Glomerular visceral epithelial cell (primary cell): ENCODE measurements at regions not wholly inside any gene's neighbourhood (a gene's known extent, or its start where the extent isn't known, plus 50 kb on each side); places are given as distances from the start of the nearest gene placed in this dataset.
"Not testable (repeated sequence)": the region's sequence is repeated elsewhere in the genome, so short reads cannot be mapped to it uniquely, and the experiment has no call there.

ENCODE experiments used
- DNase-seq: peaks from one replicate; pipeline ENCODE4 v3.0.0-alpha.2; 2016; ENCODE audit errors: extremely low spot score

DNA sequence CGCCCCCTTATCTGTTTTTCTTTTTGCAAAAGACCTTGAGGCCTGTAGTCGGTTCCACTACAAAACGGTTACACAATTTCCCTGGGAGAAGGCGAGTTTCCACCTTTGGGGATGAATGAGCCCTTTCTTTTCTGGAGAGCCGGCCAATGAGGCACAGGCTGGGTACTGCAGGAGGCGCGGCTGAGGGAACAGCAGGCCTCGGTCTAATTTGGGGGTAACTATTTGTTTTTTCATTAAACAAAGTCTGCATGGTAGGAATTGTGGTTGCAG is 129.2 kb downstream of the MYCN start:
- no peak for DNase-seq

DNA sequence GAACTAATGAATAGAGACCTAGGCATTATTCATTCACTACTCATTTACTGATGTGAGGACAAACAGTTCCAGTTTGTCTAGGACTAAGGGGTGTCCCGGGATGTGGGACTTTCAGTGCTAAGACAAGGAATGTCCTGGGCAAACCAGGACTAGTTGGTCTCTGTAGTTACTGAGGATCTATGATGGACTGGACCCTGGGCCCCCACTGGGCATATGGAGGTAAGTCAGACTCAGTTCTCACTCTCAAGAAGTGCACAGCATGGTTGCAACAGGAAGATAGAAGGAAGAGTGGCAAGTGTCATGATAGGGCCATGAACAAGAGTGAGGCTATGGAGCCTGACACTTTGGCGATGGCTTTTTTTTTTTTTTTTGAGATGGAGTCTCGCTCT is 128.2 kb downstream of the MYCN start:
- DNase-seq, result no peak

DNA sequence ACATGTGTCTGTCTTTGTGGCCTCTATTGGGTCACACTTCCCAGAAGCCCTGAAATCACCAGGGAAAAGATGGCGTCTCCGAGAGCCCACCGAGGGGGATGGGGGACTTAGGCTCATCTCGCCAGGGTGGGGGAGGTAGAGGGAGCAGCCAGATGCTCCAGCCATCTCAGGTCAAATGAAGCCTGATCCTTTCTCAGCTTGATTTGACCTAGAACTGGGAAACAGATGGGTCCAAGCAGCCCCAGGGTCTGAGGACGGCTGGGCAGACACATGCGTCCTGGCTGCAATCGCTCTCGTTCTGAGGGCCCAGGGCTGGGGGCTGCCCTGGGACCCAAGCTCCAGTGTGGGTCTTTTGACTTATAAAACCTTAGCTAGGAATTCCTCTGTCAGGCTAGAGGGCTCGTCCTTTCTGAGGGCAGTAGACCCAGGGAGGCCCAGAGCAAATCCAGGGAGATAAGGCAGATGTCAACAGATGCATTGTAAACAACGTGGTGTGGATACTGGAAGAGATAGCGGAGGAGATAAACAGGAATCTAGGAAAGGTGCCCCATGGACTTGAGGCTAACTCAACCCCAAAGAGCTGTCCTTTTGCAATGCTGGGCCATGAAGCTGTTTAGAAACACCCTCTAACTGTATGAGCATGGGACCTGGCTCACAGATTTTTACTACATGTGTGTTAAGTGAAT is 127.7 kb downstream of the MYCN start:
- no peak for DNase-seq

DNA sequence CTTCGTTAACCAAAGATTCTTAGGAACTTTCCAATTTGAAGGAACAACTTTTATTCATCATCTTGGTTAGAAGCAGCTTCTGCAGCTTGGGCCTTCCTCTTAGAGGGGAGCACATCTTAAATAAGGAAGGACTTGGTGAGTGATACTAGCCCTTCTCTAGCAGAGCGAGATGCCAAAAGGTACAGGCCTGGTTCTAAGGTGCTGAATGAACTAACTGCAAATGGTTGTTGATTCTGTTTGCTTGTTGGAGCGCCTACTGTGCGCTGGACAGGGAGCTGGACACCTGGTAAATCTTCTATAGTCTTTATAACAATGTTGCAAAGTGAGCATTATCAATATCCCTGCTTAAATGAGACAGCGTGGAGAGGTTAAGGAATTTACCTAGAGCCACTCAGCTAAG is 127.1 kb downstream of the MYCN start:
- DNase-seq, result no peak

DNA sequence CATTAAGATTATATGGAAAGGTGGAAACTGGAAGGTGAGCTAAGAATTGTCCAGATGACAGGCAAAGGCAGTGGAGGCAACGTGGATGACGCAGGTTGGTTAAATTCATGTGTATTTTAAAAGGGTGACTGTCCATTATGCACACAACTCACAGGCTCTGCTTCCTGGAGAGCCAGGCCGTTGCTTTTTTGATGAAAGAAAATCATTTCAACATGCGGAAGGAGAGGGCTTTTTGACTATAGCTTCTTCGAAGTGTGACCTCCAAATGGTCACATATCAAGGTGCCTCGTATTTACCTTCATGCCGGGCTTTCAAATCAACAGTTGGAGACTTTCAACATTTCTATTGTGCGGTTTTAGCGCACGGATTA is 126.7 kb downstream of the MYCN start:
- no peak for DNase-seq

DNA sequence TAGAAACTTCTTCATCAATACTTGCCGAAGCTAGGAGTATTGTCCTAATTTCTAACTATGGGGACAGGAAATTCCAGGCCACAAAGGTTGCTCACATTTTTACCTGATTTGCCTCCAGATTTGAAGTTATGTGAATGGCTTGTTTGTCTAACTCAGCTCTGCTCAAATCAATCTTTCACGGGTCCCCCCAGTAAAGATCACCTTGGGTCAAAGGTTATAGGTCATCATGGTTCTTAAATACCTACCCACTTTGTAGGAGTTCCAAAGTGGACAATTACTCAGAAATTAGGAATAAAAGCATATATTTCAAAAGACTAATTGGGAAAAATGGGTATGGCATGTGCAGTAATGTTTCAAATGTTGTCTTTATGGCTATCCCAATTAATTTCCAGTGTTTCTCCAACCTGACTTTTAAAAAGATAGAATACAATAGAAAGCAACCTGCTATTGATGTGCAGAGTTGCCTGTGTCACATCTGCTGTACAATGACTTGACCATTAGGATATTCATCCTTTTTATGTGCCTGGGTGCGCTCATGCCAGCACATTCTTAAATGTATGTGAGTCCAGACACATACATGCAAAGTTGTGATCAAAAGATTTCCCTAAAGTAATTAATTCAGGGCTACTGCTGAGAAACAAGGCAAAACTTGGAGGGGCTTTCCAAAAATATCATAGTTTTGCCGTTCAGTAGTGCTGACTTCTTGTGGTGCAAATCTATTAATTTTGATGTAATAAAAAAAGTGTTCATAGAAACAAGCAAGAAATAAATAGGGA is 126.1 kb downstream of the MYCN start:
- no peak for DNase-seq

DNA sequence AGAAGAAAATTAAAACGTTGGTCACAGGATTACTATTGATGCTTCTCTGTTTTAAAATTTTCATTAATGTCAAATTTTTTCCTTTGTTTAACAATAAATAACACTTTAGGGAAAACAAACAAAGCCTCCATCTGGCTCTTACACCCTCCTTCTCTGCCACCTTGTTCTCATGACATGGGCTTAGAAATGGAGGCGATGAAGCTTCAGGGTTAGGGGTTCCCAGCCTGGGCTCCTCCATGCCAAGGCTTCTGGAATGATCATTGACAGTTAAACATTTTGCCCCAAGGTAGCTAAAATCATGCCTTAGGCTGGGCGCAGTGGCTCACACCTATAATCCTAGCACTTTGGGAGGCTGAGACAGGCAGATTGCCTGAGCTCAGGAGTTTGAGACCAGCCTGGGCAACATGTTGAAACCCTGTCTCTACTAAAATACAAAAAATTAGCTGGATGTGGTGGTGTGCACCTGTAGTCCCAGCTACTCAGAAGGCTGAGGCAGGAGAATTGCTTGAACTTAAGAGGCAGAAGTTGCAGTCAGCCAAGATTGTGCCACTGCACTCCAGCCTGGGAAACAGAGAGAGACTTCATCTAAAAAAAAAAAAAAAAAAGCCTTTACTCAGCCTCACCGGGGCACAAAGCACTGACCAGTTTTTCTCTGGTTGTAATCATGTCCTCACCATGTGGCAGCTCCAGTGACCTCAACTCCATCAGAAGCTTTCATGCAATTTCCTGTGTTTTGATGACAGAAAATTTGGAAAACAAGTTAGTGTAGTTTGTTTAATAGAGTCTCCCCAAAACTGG is 125.1 kb downstream of the MYCN start:
- not testable (repeated sequence) for DNase-seq

DNA sequence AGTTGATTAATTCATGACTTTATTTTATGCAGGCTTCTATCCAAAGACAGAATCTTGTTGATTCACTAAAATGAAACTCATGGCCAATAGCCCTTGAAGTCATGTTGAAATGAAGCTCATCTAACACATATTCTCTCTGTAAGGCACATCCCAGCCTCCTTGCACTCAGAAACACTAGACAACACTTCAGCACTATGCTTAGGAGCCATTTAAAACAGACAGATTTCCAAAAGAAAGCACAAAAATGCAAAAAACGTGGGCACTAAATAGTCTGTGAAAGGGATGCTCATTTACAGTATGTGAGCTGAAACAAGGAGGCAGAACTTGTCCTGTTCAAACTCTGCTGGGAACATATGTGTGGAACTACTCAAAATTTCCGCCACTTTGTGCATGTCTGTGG is 124.4 kb downstream of the MYCN start:
- DNase-seq, result no peak

DNA sequence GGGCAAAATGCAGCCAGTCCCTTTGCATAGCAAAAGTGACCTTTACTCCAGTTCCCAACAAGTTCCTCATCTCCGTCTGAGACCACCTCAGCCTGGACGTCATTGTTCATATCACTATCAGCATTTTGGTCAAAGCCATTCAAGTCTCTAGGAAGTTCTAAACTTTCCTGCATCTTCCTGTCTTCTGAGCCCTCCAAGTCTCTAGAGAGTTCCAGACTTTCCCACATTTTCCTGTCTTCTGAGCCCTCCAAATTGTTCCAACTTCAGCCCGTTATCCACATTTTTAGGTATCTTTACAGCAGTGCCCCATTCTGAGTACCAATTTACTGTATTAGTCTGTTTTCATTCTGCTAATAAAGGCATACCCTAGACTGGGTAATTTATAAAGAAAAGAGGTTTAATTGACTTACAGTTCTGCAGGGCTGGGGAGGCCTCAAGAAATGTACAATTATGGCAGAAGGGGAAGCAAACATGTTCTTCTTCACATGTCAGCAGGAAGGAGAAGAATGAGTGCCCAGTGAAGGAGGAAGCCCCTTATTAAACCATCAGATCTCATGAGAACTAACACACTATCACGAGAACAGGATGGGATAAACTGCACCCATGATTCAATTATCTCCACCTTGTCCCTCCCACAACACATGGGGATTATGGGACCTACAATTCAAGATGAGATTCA is 123.7 kb downstream of the MYCN start:
- no peak for DNase-seq

DNA sequence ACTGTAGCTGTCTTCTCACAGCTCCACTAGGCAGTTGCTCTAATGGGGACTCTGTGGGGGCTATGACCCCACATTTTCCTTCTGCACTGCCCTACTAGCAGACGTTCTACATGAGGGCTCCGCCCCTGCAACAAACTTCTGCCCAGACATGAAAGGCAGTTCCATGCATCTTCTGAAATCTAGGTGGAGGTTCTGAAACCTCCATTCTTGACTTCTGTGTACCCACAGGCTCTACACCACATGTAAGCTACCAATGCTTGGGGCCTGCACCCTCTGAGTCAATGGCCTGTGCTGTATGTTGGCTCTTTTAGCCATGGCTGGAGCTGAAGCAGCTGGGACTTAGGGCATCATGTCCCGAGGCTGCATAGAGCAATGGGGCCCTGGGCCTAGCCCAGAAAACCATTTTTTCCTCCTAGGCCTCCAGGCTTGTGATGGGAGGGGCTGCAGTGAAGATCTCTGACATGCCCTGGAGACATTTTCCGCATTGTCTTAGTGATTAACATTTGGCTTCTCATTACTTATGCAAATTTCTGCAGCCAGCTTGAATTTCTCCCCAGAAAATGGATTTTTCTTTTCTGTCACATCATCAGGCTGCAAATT is 123.0 kb downstream of the MYCN start:
- no peak for DNase-seq

DNA sequence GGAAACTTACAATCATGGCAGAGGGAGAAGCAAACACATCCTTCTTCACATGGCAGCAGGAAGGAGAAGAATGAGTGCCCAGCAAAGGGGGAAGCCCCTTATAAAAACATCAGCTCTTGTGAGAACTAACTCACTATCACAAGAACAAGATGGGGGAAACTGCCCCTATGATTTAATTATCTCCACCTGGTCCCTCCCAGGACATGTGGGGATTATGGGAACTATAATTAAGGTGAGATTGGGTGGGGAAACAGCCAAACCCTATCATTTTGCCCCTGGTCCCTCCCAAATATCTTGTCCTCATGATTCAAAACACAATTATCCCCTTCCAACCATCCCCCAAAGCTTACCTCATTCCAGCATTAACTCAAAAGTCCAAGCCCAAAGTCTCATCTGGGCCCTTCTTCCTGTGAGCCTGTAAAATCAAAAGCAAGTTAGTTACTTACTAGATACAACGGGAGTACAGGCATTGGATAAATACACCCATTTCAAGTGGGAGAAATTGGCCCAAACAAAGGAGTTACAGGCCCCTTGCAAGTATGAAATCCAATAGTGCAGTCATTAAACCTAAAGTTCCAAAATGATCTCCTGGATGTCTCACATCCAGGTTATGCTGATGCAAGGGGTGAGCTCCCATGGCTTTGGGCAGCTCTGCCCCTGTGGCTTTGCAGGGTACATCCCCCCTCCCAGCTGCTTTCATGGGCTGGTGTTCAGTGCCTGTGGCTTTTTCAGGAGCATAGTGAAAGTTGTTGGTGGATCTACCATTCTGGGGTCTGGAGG is 122.3 kb downstream of the MYCN start:
- no peak for DNase-seq

DNA sequence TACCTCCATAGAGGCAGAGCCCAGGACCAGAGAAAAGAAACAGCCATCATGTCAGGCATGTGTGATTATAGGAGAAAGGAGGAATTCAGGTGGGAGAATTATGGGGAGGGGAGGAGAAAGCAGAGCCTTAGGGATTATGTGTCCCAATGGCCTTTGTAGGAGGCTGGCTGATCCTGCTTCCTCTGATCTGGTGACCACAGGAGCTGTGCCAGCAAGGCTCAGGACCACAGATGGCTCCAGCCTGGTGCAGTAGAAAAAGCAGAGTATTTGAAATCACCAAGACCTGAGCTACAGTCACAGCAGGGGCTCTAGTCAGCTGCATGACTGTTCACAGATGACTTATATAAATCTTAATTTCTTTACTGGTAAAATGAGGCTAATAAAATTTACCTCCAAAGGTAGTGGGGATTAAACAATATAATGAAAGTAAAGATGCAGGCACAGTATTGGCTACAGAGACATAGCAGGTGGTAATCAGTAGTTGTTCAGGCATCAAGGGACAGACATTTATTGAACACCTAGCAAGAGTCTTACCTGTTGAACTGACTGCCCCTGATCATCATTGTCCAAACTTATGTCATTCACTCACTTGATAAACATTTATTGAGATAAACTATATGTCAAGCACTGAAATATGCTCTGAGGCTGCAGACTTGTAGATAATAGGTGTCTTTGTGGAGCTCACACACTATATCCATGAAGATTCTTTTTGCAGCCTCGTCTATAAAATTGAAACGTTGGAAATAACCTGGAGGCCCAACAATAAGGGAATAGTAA is 121.3 kb downstream of the MYCN start:
- DNase-seq, result no peak

DNA sequence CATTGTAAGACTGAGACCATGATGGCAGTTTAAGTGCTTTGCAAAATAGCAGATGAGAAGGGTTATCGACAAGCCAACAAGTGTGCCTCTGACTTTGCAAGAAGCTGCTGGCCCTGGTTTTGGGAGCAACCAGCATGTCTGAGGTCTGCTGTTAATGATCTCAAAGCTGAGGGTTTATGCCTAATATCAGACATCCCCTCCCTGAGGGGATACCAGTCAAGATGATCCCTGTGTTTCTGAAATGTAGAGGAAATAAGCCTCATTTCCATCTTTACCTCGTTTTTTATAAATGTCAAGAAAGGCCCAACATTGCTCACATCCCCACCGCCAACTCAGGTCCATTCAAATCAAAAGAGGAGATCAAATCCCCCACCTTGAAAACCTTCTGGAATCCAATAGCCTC is 120.6 kb downstream of the MYCN start:
- DNase-seq, result no peak

DNA sequence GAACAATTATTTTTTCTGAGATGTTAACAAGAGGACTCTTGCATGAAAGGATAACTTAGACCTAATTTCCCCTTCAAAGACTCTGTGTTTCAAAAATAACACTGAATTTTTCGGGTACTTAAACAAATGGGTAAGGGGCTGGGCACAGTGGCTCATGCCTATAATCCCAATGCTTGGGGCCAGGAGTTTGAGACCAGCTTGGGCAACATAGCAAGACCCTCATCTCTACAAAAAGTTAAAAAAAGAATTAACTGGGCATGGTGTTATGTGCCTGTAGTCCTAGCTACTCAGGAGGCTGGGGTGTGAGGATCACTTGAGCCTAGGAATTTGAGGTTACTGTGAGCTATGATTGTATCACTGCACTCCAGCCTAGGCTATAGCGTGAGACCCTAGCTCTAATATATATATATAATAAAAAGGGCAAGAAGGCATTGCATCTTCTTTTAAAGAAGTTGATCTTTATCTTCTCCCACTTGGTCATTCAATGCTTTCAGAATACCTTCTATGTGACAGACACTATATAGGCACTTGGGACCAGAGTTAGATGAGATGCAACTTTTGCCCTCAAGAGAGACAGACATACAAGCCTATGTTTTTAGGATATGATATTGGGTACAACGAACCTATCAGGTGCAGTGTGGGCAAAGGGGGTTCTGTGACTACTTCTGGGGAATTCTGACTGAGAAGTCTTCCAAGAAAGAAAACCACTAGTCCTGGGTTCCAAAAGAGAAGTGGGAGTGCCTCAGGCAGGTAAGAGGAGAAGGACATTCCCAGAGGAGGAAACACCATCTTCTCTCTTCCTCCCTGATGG is 120.0 kb downstream of the MYCN start:
- DNase-seq, result no peak

DNA sequence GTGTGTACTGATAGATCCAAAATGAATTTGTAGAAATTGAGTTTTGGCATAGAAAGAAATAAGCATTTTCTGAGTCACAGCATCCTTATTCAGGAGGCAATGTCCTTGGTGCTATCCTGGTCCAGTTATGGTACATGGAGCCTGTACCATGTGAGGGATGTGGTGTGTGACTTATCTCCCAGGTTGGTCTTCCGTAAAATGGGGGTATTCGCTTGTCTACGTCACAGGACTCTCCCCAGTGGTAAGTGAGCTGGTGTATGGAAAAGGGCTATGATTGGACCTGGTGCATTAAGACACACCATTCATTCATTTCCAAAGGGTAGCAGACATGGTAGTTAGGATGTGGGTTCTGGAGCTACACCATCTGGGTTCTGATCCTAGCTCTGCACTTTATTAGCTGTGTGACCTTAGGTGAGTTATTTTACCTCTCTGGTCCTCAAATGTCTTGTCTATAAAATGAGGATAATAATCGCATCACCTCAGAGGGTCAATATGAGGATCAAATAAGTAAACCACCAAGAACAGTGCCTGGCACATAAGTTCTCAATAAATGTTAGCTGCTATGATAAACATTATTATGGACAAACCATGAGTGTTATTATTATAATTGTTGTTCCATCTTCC is 119.2 kb downstream of the MYCN start:
- no peak for DNase-seq

DNA sequence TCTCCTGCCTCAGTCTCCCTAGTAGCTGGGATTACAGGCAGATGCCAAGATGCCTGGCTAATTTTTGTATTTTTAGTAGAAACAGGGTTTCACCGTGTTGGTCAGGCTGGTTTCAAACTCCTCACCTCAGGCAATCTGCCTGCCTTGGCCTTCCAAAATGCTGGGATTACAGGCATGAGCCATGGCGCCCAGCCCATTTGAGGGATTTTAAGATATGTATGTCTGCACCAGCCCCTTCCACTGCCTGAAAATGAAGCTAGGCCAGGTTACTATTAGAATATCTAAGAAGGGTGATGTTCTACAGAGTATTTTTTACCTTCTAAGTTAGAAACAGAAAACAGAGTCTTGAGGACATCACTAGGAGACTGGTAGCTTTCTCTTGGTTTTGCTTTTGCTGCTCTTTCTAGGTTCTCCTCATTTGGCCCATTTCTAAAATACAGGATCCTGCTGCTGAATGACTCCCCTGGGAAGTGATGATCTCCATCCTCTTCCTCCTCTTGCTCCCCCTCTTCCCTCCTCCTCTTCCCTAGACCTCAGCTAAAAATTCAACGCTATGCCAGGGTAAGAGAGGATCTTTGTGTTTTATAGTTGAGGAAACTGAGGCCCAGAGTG is 118.5 kb downstream of the MYCN start:
- DNase-seq, result no peak

DNA sequence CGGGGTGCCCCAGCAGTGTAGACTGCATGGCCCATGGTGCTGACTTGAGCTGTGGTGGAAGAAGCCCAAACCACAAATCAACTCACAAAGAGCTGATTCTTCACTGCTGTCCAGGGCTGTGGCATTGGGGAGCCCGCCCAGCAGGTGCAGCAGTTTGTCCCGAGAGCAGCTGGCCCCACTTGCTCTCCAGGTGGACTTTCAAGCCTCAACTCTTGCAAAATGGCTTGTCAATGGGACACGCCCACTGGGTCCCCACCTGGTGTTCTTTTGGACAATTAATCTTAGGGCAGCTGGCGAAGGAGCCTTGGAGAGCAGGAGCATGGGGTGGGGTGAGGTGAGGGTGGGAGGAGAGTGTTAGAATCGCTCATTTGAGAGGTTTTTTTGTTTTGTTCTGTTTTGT is 117.9 kb downstream of the MYCN start:
- no peak for DNase-seq

DNA sequence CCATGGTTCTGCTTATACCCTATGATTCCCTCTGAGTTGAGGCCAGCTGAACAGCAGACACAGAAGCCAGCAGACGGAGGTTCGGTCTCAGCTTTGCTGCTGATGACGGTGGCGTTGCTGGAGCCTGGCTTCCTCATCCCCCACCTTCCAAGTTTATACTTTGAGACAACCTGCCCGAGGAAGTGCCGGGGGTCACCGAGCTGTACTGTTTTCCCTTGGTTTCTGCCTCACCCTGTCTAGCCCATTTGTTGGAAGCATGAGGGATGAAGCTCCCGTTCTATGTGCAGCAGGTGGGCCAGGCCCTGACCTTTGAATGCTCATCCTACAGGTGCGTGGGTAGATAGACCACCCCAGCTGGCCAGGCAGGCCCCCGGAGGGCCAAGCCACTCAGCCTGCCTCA is 117.3 kb downstream of the MYCN start:
- no peak for DNase-seq
